ENCODE measurements at regions not wholly inside any gene's neighbourhood (a gene's known extent, or its start where the extent isn't known, plus 50 kb on each side); places are given as distances from the start of the nearest gene placed in this dataset.

- Mint-ChIP-seq H3K4me1 (ENCODE audit: low read depth in 2 of 2) (peaks cover 0 to 6% of the 10 kb centered on the region in 2 donors), H3K27me3 (no peaks in the 10 kb centered on the region), H3K36me3 (no peaks in the 10 kb centered on the region), H3K27ac (peak overlapping the region in 1 of 2 donors; percentile 47), H3K9me3 (no peaks in the 10 kb centered on the region), H3K4me3 (no peak overlapping the region)
- ATAC-seq (no peak), DNase-seq (ENCODE audit: low spot score) (no peak)
Observed at GRCh38 chr14:100416921-100417860, 94.1 kb downstream of the SLC25A47 start.

- DNase-seq (ENCODE audit: low spot score) = no peak
- Mint-ChIP-seq H3K9me3 (no peaks in the 10 kb centered on the region), H3K4me1 (ENCODE audit: low read depth in 2 of 2) (peaks cover 4 to 9% of the 10 kb centered on the region in 2 donors), H3K36me3 (no peaks in the 10 kb centered on the region), H3K27me3 (no peaks in the 10 kb centered on the region), H3K4me3 (no peak overlapping the region), H3K27ac (no peak overlapping the region)
- ATAC-seq = peak in 1 of 2 donors; percentile 24
Observed at GRCh38 chr14:100419856-100420255, 96.7 kb downstream of the SLC25A47 start.

GRCh38 chr14:100421756-100422470, 98.8 kb downstream of the SLC25A47 start:
- H3K27me3 Mint-ChIP-seq = no peaks in the 10 kb centered on the region
- H3K36me3 Mint-ChIP-seq = no peaks in the 10 kb centered on the region
- no peak overlapping the region for H3K4me3 Mint-ChIP-seq
- H3K27ac Mint-ChIP-seq = no peak overlapping the region
- H3K9me3 Mint-ChIP-seq = no peaks in the 10 kb centered on the region
- DNase-seq (ENCODE audit: low spot score) (no peak), ATAC-seq (no peak)
- peaks cover 10 to 13% of the 10 kb centered on the region in 2 donors for H3K4me1 Mint-ChIP-seq (ENCODE audit: low read depth in 2 of 2)

- DNase-seq (ENCODE audit: low spot score) = no peak
- Mint-ChIP-seq H3K36me3 (no peaks in the 10 kb centered on the region), H3K27me3 (no peaks in the 10 kb centered on the region), H3K4me1 (ENCODE audit: low read depth in 2 of 2) (peaks cover 10 to 11% of the 10 kb centered on the region in 2 donors), H3K4me3 (no peak overlapping the region), H3K9me3 (no peaks in the 10 kb centered on the region), H3K27ac (no peak overlapping the region)
- ATAC-seq = no peak
Observed at GRCh38 chr14:100422556-100423316, 99.6 kb downstream of the SLC25A47 start.

- no peaks in the 10 kb centered on the region for H3K36me3 Mint-ChIP-seq
- no peaks in the 10 kb centered on the region for H3K27me3 Mint-ChIP-seq
- peak overlapping the region in 1 of 2 donors; percentile 4 for H3K27ac Mint-ChIP-seq
- ATAC-seq (no peak), DNase-seq (ENCODE audit: low spot score) (no peak)
- no peaks in the 10 kb centered on the region for H3K9me3 Mint-ChIP-seq
- H3K4me1 Mint-ChIP-seq (ENCODE audit: low read depth in 2 of 2) = peaks cover 10 to 12% of the 10 kb centered on the region in 2 donors
- H3K4me3 Mint-ChIP-seq = no peak overlapping the region
Observed at GRCh38 chr14:100423317-100424010, 100.3 kb downstream of the SLC25A47 start.

- Mint-ChIP-seq H3K27ac (peak overlapping the region; percentile 62 to 63), H3K4me3 (no peak overlapping the region), H3K27me3 (no peaks in the 10 kb centered on the region), H3K9me3 (no peaks in the 10 kb centered on the region), H3K36me3 (no peaks in the 10 kb centered on the region), H3K4me1 (ENCODE audit: low read depth in 2 of 2) (peaks cover 10 to 19% of the 10 kb centered on the region in 2 donors)
- DNase-seq (ENCODE audit: low spot score) = no peak
- ATAC-seq = peak in 1 of 2 donors; percentile 76
Observed at GRCh38 chr14:100424504-100425428, 101.6 kb downstream of the SLC25A47 start.

- Mint-ChIP-seq H3K9me3 (no peaks in the 10 kb centered on the region), H3K36me3 (no peaks in the 10 kb centered on the region), H3K27me3 (no peaks in the 10 kb centered on the region), H3K4me3 (no peak overlapping the region), H3K4me1 (ENCODE audit: low read depth in 2 of 2) (peaks cover 10 to 19% of the 10 kb centered on the region in 2 donors), H3K27ac (peak overlapping the region; percentile 62 to 63)
- no peak for ATAC-seq
- DNase-seq (ENCODE audit: low spot score) = no peak
Observed at GRCh38 chr14:100425429-100425827, 102.3 kb downstream of the SLC25A47 start.

GRCh38 chr14:100426314-100426713, 103.2 kb downstream of the SLC25A47 start:
- no peak overlapping the region for H3K4me3 Mint-ChIP-seq
- no peaks in the 10 kb centered on the region for H3K9me3 Mint-ChIP-seq
- H3K36me3 Mint-ChIP-seq = no peaks in the 10 kb centered on the region
- ATAC-seq = no peak
- no peak for DNase-seq (ENCODE audit: low spot score)
- no peak overlapping the region for H3K27ac Mint-ChIP-seq
- peaks cover 10 to 19% of the 10 kb centered on the region in 2 donors for H3K4me1 Mint-ChIP-seq (ENCODE audit: low read depth in 2 of 2)
- H3K27me3 Mint-ChIP-seq = no peaks in the 10 kb centered on the region

GRCh38 chr14:100427166-100427565, 104.0 kb downstream of the SLC25A47 start:
- ATAC-seq = no peak
- Mint-ChIP-seq H3K9me3 (no peaks in the 10 kb centered on the region), H3K4me1 (ENCODE audit: low read depth in 2 of 2) (peaks cover 10 to 19% of the 10 kb centered on the region in 2 donors), H3K27ac (no peak overlapping the region), H3K27me3 (no peaks in the 10 kb centered on the region), H3K4me3 (no peak overlapping the region), H3K36me3 (no peaks in the 10 kb centered on the region)
- no peak for DNase-seq (ENCODE audit: low spot score)

GRCh38 chr14:100428727-100429126, 105.6 kb downstream of the SLC25A47 start:
- ATAC-seq (peak in 1 of 2 donors; percentile 87), DNase-seq (ENCODE audit: low spot score) (no peak)
- Mint-ChIP-seq H3K27me3 (no peaks in the 10 kb centered on the region), H3K36me3 (no peaks in the 10 kb centered on the region), H3K4me1 (ENCODE audit: low read depth in 2 of 2) (peaks cover 7 to 19% of the 10 kb centered on the region in 2 donors), H3K9me3 (no peaks in the 10 kb centered on the region), H3K27ac (peak overlapping the region in 1 of 2 donors; percentile 82), H3K4me3 (peak overlapping the region; percentile 62)

GRCh38 chr14:100429537-100429936, 106.4 kb downstream of the SLC25A47 start:
- no peak for ATAC-seq
- H3K27me3 Mint-ChIP-seq = no peaks in the 10 kb centered on the region
- no peaks in the 10 kb centered on the region for H3K36me3 Mint-ChIP-seq
- peaks cover 12 to 26% of the 10 kb centered on the region in 2 donors for H3K4me1 Mint-ChIP-seq (ENCODE audit: low read depth in 2 of 2)
- no peaks in the 10 kb centered on the region for H3K9me3 Mint-ChIP-seq
- no peak for DNase-seq (ENCODE audit: low spot score)
- H3K27ac Mint-ChIP-seq = no peak overlapping the region
- no peak overlapping the region for H3K4me3 Mint-ChIP-seq

GRCh38 chr14:100430571-100430970, 107.4 kb downstream of the SLC25A47 start:
- Mint-ChIP-seq H3K36me3 (no peaks in the 10 kb centered on the region), H3K9me3 (no peaks in the 10 kb centered on the region), H3K4me1 (ENCODE audit: low read depth in 2 of 2) (peaks cover 9 to 23% of the 10 kb centered on the region in 2 donors), H3K27me3 (no peaks in the 10 kb centered on the region), H3K27ac (no peak overlapping the region), H3K4me3 (no peak overlapping the region)
- no peak for ATAC-seq
- DNase-seq (ENCODE audit: low spot score) = no peak
